Liver (tissue), 8 donors: ENCODE measurements at regions not wholly inside any gene's neighbourhood (a gene's known extent, or its start where the extent isn't known, plus 50 kb on each side); places are given as distances from the start of the nearest gene placed in this dataset.

Source experiments
- DNase-seq: peaks from one replicate; pipeline ENCODE4 v3.0.0-alpha.2; 2017; ENCODE audit warnings: low spot score
- H3K27ac ChIP-seq, 2 donors: one replicate each; pipeline ENCODE4 v1.7.0; 2013; ENCODE audit warnings: inconsistent platforms in 2 of 2, low read length in 2 of 2, control low read depth in 1 of 2, low read depth in 1 of 2, mild to moderate bottlenecking in 1 of 2
- H3K27me3 ChIP-seq, 4 donors: one replicate each; pipeline versions ENCODE4 v1.6.1 to v1.7.0; 2013; ENCODE audit warnings: low read length in 3 of 4, inconsistent platforms in 1 of 4, mild to moderate bottlenecking in 1 of 4, moderate library complexity in 1 of 4; ENCODE audit not compliant: control insufficient read depth in 4 of 4, insufficient read depth in 4 of 4
- H3K36me3 ChIP-seq, 4 donors: one replicate each; pipeline versions ENCODE4 v1.6.1 to v1.7.0; 2013; ENCODE audit warnings: low read length in 3 of 4, mild to moderate bottlenecking in 3 of 4, low read depth in 1 of 4, moderate library complexity in 1 of 4; ENCODE audit not compliant: control insufficient read depth in 4 of 4, insufficient read depth in 3 of 4
- H3K4me1 ChIP-seq, 4 donors: one replicate each; pipeline versions ENCODE4 v1.6.1 to v1.7.0; 2013; ENCODE audit warnings: low read length in 3 of 4, mild to moderate bottlenecking in 3 of 4, moderate library complexity in 1 of 4; ENCODE audit not compliant: control insufficient read depth in 4 of 4, insufficient read depth in 4 of 4
- H3K4me3 ChIP-seq, 3 donors: one replicate each; pipeline versions ENCODE4 v1.6.1 to v1.7.0; 2013; ENCODE audit warnings: low read length in 3 of 3, control low read depth in 1 of 3, low read depth in 1 of 3, mild to moderate bottlenecking in 1 of 3
- H3K9ac ChIP-seq, 2 donors: one replicate each; pipeline ENCODE4 v1.7.0; 2013; ENCODE audit warnings: low read length in 2 of 2, mild to moderate bottlenecking in 2 of 2, moderate library complexity in 2 of 2, control low read depth in 1 of 2, low read depth in 1 of 2
- H3K9me3 ChIP-seq, 4 donors: one replicate each; pipeline versions ENCODE4 v1.6.1 to v1.7.0; 2013; ENCODE audit warnings: low read length in 3 of 4; ENCODE audit not compliant: control insufficient read depth in 4 of 4
- EGR1 ChIP-seq, 2 donors: IDR thresholded peaks; 2 replicates each; pipeline ENCODE4 v1.6.1; 2016 to 2018; ENCODE audit warnings: antibody characterized with exemption in 2 of 2, low read depth in 2 of 2
- FOXA1 ChIP-seq: IDR thresholded peaks from 2 replicates; pipeline ENCODE4 v1.6.1; 2016; ENCODE audit warnings: antibody characterized with exemption
- FOXA2 ChIP-seq: IDR thresholded peaks from 2 replicates; pipeline ENCODE4 v1.6.1; 2016; ENCODE audit warnings: antibody characterized with exemption
- GABPA ChIP-seq, 2 donors: IDR thresholded peaks in 1 of 2; conservative IDR thresholded peaks in 1 of 2; 2 replicates each; pipeline ENCODE4 v1.6.1; 2016; ENCODE audit warnings: antibody characterized with exemption in 2 of 2, mild to moderate bottlenecking in 1 of 2, moderate library complexity in 1 of 2
- HNF4A ChIP-seq, 2 donors: conservative IDR thresholded peaks; 2 replicates each; pipeline ENCODE4 v1.6.1; 2016; ENCODE audit warnings: antibody characterized with exemption in 2 of 2, mild to moderate bottlenecking in 2 of 2
- HNF4G ChIP-seq: IDR thresholded peaks from 2 replicates; pipeline ENCODE4 v1.6.1; 2016; ENCODE audit warnings: antibody characterized with exemption
- JUND ChIP-seq, 2 donors: IDR thresholded peaks; 2 replicates each; pipeline ENCODE4 v1.6.1; 2016; ENCODE audit warnings: antibody characterized with exemption in 2 of 2
- NR2F2 ChIP-seq: IDR thresholded peaks from 2 replicates; pipeline ENCODE4 v1.6.1; 2016; ENCODE audit warnings: antibody characterized with exemption
- RAD21 ChIP-seq, 2 donors: IDR thresholded peaks; 2 replicates each; pipeline ENCODE4 v1.6.1; 2016; ENCODE audit warnings: antibody characterized with exemption in 2 of 2, mild to moderate bottlenecking in 2 of 2
- RXRA ChIP-seq, 2 donors: IDR thresholded peaks; 2 replicates each; pipeline ENCODE4 v1.6.1; 2017 to 2018; ENCODE audit warnings: antibody characterized with exemption in 2 of 2, mild to moderate bottlenecking in 1 of 2
- SP1 ChIP-seq: IDR thresholded peaks from 2 replicates; pipeline ENCODE4 v1.6.1; 2018; ENCODE audit warnings: antibody characterized with exemption, mild to moderate bottlenecking
- TAF1 ChIP-seq: conservative IDR thresholded peaks from 2 replicates; pipeline ENCODE4 v1.6.1; 2016; ENCODE audit warnings: antibody characterized with exemption, mild to moderate bottlenecking
- YY1 ChIP-seq: IDR thresholded peaks from 2 replicates; pipeline ENCODE4 v1.6.1; 2016; ENCODE audit warnings: antibody characterized with exemption, mild to moderate bottlenecking
- WGBS: extraction: QIAGEN DNeasy Blood & Tissue Kit; methylation state at CpG from one replicate; pipeline ENCODE4 v1.1.7; 2013; 5-methylcytosine and 5-hydroxymethylcytosine counted together
- TF ChIP-seq, protein P1 (sequence below): fragments of 150-350 bp; IDR thresholded peaks from 2 replicates; pipeline ENCODE4 v1.5.1; 2017; ENCODE audit warnings: improper control_type of control experiment, low read depth, low read length; ENCODE audit not compliant: missing input control
- TF ChIP-seq, protein P2 (sequence below): IDR thresholded peaks from 2 replicates; pipeline ENCODE4 v1.6.1; 2016; ENCODE audit warnings: antibody characterized with exemption
- TF ChIP-seq, protein P3 (sequence below): IDR thresholded peaks from 2 replicates; pipeline ENCODE4 v1.6.1; 2016; ENCODE audit warnings: antibody characterized with exemption
- TF ChIP-seq, protein P4 (sequence below): IDR thresholded peaks from 2 replicates; pipeline ENCODE4 v1.6.1; 2016; ENCODE audit warnings: antibody characterized with exemption, mild to moderate bottlenecking
- TF ChIP-seq, protein P5 (sequence below): IDR thresholded peaks from 2 replicates; pipeline ENCODE4 v1.6.1; 2016; ENCODE audit warnings: antibody characterized with exemption
- donor health status: healthy.
- donor health status: healthy.
- donor health status: healthy.
- donor health status: healthy.
- donor health status: healthy.

DNA sequence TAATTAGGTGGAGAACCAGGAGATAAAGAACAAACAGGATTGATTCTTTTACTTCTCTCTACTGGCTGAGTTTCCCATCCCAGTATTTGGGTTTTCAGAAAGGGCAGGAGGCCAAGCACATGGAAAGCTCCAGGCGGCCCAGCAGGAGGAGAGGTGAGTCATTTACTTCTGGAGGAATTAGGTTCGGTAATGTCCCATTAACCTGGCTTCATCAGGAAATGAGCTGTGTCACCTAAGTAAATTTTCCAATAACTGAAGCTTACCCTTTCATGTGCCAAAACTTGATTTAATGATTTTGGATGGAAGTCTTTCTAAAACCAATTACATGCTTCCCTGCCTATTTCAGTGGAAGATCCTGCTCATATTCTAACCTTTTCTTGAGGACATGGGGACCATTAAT is 257.6 kb upstream of the USP24 start:
- DNase-seq, result no peak
- H3K36me3 ChIP-seq, result no peaks in the 10 kb centered on the region
- H3K27me3 ChIP-seq, result peaks cover 0 to 3% (median 0%) of the 10 kb centered on the region in 4 donors
- H3K9ac ChIP-seq, result no peak overlapping the region
- WGBS, result 85% methylated on average over 2 of the region's 2 CpGs
- H3K9me3 ChIP-seq, result no peaks in the 10 kb centered on the region
- TF ChIP-seq, protein P1, sequence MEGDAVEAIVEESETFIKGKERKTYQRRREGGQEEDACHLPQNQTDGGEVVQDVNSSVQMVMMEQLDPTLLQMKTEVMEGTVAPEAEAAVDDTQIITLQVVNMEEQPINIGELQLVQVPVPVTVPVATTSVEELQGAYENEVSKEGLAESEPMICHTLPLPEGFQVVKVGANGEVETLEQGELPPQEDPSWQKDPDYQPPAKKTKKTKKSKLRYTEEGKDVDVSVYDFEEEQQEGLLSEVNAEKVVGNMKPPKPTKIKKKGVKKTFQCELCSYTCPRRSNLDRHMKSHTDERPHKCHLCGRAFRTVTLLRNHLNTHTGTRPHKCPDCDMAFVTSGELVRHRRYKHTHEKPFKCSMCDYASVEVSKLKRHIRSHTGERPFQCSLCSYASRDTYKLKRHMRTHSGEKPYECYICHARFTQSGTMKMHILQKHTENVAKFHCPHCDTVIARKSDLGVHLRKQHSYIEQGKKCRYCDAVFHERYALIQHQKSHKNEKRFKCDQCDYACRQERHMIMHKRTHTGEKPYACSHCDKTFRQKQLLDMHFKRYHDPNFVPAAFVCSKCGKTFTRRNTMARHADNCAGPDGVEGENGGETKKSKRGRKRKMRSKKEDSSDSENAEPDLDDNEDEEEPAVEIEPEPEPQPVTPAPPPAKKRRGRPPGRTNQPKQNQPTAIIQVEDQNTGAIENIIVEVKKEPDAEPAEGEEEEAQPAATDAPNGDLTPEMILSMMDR, result no peak
- no peak for TF ChIP-seq GABPA (IDR thresholded peaks at IDR 0.05 in 1 of 2, conservative IDR thresholded peaks at IDR 0.05 in 1 of 2)
- TF ChIP-seq NR2F2, result no peak
- no peak for TF ChIP-seq FOXA1
- no peak for TF ChIP-seq RAD21 (IDR thresholded peaks at IDR 0.05)
- TF ChIP-seq, protein P2, sequence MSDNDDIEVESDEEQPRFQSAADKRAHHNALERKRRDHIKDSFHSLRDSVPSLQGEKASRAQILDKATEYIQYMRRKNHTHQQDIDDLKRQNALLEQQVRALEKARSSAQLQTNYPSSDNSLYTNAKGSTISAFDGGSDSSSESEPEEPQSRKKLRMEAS, result no peak
- TF ChIP-seq, protein P3, sequence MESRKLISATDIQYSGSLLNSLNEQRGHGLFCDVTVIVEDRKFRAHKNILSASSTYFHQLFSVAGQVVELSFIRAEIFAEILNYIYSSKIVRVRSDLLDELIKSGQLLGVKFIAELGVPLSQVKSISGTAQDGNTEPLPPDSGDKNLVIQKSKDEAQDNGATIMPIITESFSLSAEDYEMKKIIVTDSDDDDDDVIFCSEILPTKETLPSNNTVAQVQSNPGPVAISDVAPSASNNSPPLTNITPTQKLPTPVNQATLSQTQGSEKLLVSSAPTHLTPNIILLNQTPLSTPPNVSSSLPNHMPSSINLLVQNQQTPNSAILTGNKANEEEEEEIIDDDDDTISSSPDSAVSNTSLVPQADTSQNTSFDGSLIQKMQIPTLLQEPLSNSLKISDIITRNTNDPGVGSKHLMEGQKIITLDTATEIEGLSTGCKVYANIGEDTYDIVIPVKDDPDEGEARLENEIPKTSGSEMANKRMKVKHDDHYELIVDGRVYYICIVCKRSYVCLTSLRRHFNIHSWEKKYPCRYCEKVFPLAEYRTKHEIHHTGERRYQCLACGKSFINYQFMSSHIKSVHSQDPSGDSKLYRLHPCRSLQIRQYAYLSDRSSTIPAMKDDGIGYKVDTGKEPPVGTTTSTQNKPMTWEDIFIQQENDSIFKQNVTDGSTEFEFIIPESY, result no peak
- no peak for TF ChIP-seq FOXA2
- TF ChIP-seq EGR1 (IDR thresholded peaks at IDR 0.05; ENCODE audit: low read depth in 2 of 2), result no peak
- no peak for TF ChIP-seq YY1
- TF ChIP-seq HNF4G, result no peak
- no peak for TF ChIP-seq RXRA (IDR thresholded peaks at IDR 0.05)
- no peak for TF ChIP-seq SP1
- TF ChIP-seq TAF1, result no peak
- H3K27ac ChIP-seq, result no peak overlapping the region
- peaks cover 0 to 2% (median 0%) of the 10 kb centered on the region in 4 donors for H3K4me1 ChIP-seq
- H3K4me3 ChIP-seq, result no peak overlapping the region

DNA sequence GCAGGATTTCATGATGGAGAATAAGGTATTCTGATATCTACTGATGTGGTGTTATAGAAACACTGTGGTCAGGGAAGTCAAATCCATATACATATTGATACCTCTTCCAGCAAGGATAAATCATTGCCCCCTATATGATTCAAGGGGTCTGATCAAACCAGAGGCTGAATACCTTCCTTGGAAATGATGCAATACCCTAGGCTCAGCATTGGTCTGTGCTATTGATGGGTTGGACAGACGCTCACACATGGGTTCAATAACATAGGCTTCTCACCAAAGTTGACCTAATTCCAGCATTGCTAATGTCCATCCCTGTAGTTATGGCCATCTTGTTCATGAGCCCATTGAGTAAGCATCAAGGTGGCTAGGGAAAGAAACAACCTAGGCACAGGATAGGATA is 257.0 kb upstream of the USP24 start:
- no peaks in the 10 kb centered on the region for H3K36me3 ChIP-seq
- H3K9me3 ChIP-seq, result no peaks in the 10 kb centered on the region
- H3K27me3 ChIP-seq, result peaks cover 0 to 3% (median 0%) of the 10 kb centered on the region in 4 donors
- no peak for DNase-seq
- no peak overlapping the region for H3K4me3 ChIP-seq
- 96% methylated on average over 1 of the region's 1 CpG for WGBS
- no peak overlapping the region for H3K27ac ChIP-seq
- no peak overlapping the region for H3K9ac ChIP-seq
- H3K4me1 ChIP-seq, result peaks cover 0 to 2% (median 0%) of the 10 kb centered on the region in 4 donors
- TF ChIP-seq GABPA (IDR thresholded peaks at IDR 0.05 in 1 of 2, conservative IDR thresholded peaks at IDR 0.05 in 1 of 2) (no peak), HNF4A (conservative IDR thresholded peaks at IDR 0.05) (no peak), HNF4G (no peak), YY1 (no peak), TAF1 (no peak), JUND (IDR thresholded peaks at IDR 0.05) (no peak), FOXA2 (no peak), NR2F2 (no peak), RAD21 (IDR thresholded peaks at IDR 0.05) (no peak), RXRA (IDR thresholded peaks at IDR 0.05) (no peak), SP1 (no peak), FOXA1 (no peak), EGR1 (IDR thresholded peaks at IDR 0.05; ENCODE audit: low read depth in 2 of 2) (no peak)
- TF ChIP-seq, protein P4, sequence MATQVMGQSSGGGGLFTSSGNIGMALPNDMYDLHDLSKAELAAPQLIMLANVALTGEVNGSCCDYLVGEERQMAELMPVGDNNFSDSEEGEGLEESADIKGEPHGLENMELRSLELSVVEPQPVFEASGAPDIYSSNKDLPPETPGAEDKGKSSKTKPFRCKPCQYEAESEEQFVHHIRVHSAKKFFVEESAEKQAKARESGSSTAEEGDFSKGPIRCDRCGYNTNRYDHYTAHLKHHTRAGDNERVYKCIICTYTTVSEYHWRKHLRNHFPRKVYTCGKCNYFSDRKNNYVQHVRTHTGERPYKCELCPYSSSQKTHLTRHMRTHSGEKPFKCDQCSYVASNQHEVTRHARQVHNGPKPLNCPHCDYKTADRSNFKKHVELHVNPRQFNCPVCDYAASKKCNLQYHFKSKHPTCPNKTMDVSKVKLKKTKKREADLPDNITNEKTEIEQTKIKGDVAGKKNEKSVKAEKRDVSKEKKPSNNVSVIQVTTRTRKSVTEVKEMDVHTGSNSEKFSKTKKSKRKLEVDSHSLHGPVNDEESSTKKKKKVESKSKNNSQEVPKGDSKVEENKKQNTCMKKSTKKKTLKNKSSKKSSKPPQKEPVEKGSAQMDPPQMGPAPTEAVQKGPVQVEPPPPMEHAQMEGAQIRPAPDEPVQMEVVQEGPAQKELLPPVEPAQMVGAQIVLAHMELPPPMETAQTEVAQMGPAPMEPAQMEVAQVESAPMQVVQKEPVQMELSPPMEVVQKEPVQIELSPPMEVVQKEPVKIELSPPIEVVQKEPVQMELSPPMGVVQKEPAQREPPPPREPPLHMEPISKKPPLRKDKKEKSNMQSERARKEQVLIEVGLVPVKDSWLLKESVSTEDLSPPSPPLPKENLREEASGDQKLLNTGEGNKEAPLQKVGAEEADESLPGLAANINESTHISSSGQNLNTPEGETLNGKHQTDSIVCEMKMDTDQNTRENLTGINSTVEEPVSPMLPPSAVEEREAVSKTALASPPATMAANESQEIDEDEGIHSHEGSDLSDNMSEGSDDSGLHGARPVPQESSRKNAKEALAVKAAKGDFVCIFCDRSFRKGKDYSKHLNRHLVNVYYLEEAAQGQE, result no peak
- TF ChIP-seq, protein P2, result no peak
- TF ChIP-seq, protein P3, result no peak
- TF ChIP-seq, protein P5, sequence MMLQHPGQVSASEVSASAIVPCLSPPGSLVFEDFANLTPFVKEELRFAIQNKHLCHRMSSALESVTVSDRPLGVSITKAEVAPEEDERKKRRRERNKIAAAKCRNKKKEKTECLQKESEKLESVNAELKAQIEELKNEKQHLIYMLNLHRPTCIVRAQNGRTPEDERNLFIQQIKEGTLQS, result no peak
- TF ChIP-seq, protein P1, result no peak
